ENCODE measurements at regions not wholly inside any gene's neighbourhood (a gene's known extent, or its start where the extent isn't known, plus 50 kb on each side); places are given as distances from the start of the nearest gene placed in this dataset.

GRCh38 chr15:53296603-53297002, 462.9 kb downstream of the WDR72 start:
- peak; percentile 44 for DNase-seq (ENCODE audit: low spot score)
- H3K27ac Mint-ChIP-seq: no peak overlapping the region

GRCh38 chr15:53295574-53295973, 463.9 kb downstream of the WDR72 start:
- DNase-seq (ENCODE audit: low spot score): no peak
- no peak overlapping the region for H3K9ac ChIP-seq
- H3K9me3 ChIP-seq (ENCODE audit: low read depth): no peaks in the 10 kb centered on the region
- peaks cover 9% of the 10 kb centered on the region for H3K4me1 ChIP-seq
- no peaks in the 10 kb centered on the region for H4K20me1 ChIP-seq (ENCODE audit: low read depth)
- no peak overlapping the region for H3K4me2 ChIP-seq
- no peak for TF ChIP-seq EZH2 (IDR thresholded peaks at IDR 0.05)
- TF ChIP-seq EZH2phosphoT487 (IDR thresholded peaks at IDR 0.05): no peak
- no peak for TF ChIP-seq CTCF (IDR thresholded peaks at IDR 0.05)
- no peak overlapping the region for H3K27ac ChIP-seq
- H3K27me3 ChIP-seq: no peaks in the 10 kb centered on the region
- Mint-ChIP-seq H3K9me3 (no peaks in the 10 kb centered on the region), H3K4me1 (no peaks in the 10 kb centered on the region), H3K36me3 (no peaks in the 10 kb centered on the region), H3K27ac (no peak overlapping the region), H3K27me3 (ENCODE audit: insufficient read depth, low read depth) (no peaks in the 10 kb centered on the region), H3K4me3 (no peak overlapping the region)
- no peak overlapping the region for H2AFZ ChIP-seq (replicated peaks)
- no peak overlapping the region for H3K4me3 ChIP-seq
- H3K36me3 ChIP-seq: no peaks in the 10 kb centered on the region
- H3K79me2 ChIP-seq (ENCODE audit: low read depth): no peaks in the 10 kb centered on the region
- no peaks in the 10 kb centered on the region for H3F3A ChIP-seq (ENCODE audit: low read depth)

More at GRCh38 chr15:53296603-53297002, 462.9 kb downstream of the WDR72 start:
- no peak for TF ChIP-seq EZH2 (IDR thresholded peaks at IDR 0.05)
- no peak for TF ChIP-seq CTCF (IDR thresholded peaks at IDR 0.05)
- no peak for TF ChIP-seq EZH2phosphoT487 (IDR thresholded peaks at IDR 0.05)
- H4K20me1 ChIP-seq (ENCODE audit: low read depth): no peaks in the 10 kb centered on the region
- H3K79me2 ChIP-seq (ENCODE audit: low read depth): no peaks in the 10 kb centered on the region
- H3K4me3 ChIP-seq: no peak overlapping the region
- no peak overlapping the region for H3K4me3 Mint-ChIP-seq
- no peaks in the 10 kb centered on the region for H3K9me3 Mint-ChIP-seq
- H3K36me3 ChIP-seq: no peaks in the 10 kb centered on the region
- H3K27me3 Mint-ChIP-seq (ENCODE audit: insufficient read depth, low read depth): no peaks in the 10 kb centered on the region
- no peaks in the 10 kb centered on the region for H3K27me3 ChIP-seq
- H2AFZ ChIP-seq (replicated peaks): no peak overlapping the region
- H3K4me1 Mint-ChIP-seq: no peaks in the 10 kb centered on the region
- H3K4me2 ChIP-seq: peak overlapping the region; percentile 21
- no peak overlapping the region for H3K27ac ChIP-seq
- H3K9me3 ChIP-seq (ENCODE audit: low read depth): no peaks in the 10 kb centered on the region
- no peaks in the 10 kb centered on the region for H3F3A ChIP-seq (ENCODE audit: low read depth)
- peaks cover 9% of the 10 kb centered on the region for H3K4me1 ChIP-seq
- no peaks in the 10 kb centered on the region for H3K36me3 Mint-ChIP-seq
- H3K9ac ChIP-seq: no peak overlapping the region

- Histone ChIP-seq H3K27me3 (no peaks in the 10 kb centered on the region), H4K20me1 (ENCODE audit: low read depth) (no peaks in the 10 kb centered on the region)
- DNase-seq (ENCODE audit: low spot score): no peak
Measured at GRCh38 chr15:53288542-53288941, 470.9 kb downstream of the WDR72 start.

More at GRCh38 chr15:53288542-53288941, 470.9 kb downstream of the WDR72 start:
- Histone ChIP-seq H3K36me3 (no peaks in the 10 kb centered on the region), H2AFZ (replicated peaks) (no peak overlapping the region), H3K27ac (no peak overlapping the region), H3K4me1 (no peaks in the 10 kb centered on the region), H3K9ac (no peak overlapping the region), H3K9me3 (ENCODE audit: low read depth) (no peaks in the 10 kb centered on the region), H3K79me2 (ENCODE audit: low read depth) (no peaks in the 10 kb centered on the region), H3K4me2 (no peak overlapping the region), H3F3A (ENCODE audit: low read depth) (no peaks in the 10 kb centered on the region), H3K4me3 (no peak overlapping the region)
- H3K4me3 Mint-ChIP-seq: no peak overlapping the region
- H3K4me1 Mint-ChIP-seq: peaks cover 4% of the 10 kb centered on the region
- no peaks in the 10 kb centered on the region for H3K36me3 Mint-ChIP-seq
- no peak for TF ChIP-seq CTCF (IDR thresholded peaks at IDR 0.05)
- no peak for TF ChIP-seq EZH2phosphoT487 (IDR thresholded peaks at IDR 0.05)
- no peak for TF ChIP-seq EZH2 (IDR thresholded peaks at IDR 0.05)
- no peaks in the 10 kb centered on the region for H3K9me3 Mint-ChIP-seq
- no peak overlapping the region for H3K27ac Mint-ChIP-seq
- no peaks in the 10 kb centered on the region for H3K27me3 Mint-ChIP-seq (ENCODE audit: insufficient read depth, low read depth)
